ENCODE measurements at regions not wholly inside any gene's neighbourhood (a gene's known extent, or its start where the extent isn't known, plus 50 kb on each side); places are given as distances from the start of the nearest gene placed in this dataset.

DNA sequence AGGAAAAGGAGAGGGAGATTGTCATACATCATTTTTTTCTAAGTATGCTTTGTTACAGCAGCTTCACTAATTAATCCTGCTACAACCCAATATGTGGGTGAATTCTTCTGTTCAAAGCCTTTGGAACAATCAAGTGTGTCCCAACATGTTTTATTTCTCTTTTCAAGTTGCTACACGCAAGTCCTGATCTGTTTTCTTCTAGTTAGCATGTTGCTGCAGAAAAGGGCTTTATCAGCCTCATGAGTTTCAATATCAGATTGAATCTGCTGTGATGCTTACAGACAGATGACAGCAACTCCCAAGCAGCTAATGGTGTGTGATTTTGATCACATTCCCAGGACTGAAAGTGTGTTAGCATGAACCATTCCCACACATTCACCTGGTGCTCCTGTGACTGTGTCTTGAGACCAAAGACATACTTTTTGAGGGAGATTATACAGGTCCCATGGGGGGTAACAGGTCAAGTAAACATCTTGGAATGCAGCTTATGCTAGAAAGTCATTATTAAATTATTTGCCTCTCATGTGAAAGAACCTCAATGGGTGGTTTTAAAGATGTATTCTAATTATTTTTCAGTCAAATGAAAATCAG, 96.9 kb upstream of the KCNJ16 start:
- TF ChIP-seq EZH2 (IDR thresholded peaks at IDR 0.05; ENCODE audit: insufficient read depth, poor library complexity, severe bottlenecking): no peak
- no peak for TF ChIP-seq EZH2phosphoT487 (IDR thresholded peaks at IDR 0.05; ENCODE audit: insufficient read depth, low read depth)

All from GM23248 (cell line).